GM19023 (cell line): ENCODE measurements at regions not wholly inside any gene's neighbourhood (a gene's known extent, or its start where the extent isn't known, plus 50 kb on each side); places are given as distances from the start of the nearest gene placed in this dataset.
"Not testable (repeated sequence)": the region's sequence is repeated elsewhere in the genome, so short reads cannot be mapped to it uniquely, and the experiment has no call there.

Experiments
- ATAC-seq: cut with Tn5 transposase; IDR thresholded peaks from one replicate; pipeline ENCODE4 v1.9.1; 2021; ENCODE audit warnings: mild to moderate bottlenecking, moderate library complexity; ENCODE audit not compliant: unreplicated experiment

DNA sequence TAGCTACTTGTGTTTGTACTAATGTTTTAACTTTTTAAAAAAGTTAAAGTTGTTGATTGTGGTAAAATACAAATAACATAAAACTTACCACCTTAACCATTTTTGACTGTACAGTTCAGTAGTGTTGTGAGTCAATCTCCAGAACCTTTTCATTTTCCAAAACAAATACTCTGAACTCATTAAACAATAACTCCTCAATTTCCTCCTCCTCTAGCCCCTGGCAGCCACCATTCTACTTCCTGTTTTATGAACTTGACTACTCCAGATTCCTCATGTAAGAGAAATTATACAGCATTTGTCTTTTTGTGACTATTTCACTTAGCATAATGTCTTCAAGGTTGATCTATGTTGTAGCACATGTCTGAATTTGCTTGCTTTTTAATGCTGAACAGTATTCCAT lies 299.1 kb upstream of the AMIGO2 start:
- no peak for ATAC-seq

DNA sequence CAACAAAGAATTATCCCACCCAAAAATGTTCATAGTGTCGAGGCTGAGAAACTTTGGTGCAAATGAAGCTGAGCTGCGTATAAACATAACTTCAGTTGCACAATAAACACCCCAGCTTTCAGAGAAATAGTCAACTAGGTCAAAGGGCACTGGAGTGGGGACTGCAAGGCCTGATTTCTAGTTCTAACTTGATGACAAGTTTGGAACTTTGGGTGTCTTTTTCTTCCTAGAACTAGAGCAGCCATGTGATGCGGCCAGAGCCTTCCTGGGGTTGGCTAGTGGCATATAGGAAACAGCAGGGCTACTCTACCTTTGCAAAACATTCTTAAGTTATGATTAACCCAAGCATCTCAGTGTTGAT lies 298.4 kb upstream of the AMIGO2 start:
- no peak for ATAC-seq

DNA sequence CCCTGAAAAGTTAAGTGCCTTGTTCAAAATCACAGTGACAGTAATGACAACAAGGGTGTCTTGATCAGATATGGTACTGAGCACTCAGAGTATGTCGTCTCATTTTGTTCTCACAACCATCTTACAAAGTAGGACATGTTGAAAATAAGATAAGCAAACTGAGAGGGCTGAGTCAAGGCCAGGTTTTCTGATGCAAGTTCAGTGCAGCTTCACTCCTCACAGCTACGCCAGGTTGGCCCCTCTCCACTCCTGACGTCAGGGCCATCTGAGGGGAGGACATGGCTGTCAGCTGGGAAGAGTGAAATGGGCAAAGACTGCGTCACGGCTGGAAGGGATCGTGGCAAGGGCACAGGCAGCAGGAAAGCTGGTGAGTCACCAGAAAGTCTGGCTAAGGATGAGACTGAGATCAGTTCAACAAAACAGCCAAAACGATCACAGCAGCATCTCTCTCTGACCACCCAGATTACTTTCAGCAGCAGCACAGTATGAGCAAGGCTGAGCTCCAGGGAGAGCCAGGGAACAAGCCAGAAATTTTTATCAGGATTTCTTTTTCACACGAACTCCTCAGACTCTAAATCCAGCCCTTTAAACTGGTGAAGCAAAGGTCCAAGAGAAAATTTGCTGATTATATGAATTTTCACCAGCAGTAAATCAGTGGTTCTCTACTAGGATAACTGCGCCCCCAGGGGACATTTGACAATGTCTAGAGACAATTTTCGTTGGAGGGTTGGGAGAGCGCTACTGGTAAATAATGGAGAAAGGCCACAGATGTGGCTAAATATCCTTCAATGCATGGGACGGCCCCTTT lies 297.9 kb upstream of the AMIGO2 start:
- ATAC-seq: no peak

DNA sequence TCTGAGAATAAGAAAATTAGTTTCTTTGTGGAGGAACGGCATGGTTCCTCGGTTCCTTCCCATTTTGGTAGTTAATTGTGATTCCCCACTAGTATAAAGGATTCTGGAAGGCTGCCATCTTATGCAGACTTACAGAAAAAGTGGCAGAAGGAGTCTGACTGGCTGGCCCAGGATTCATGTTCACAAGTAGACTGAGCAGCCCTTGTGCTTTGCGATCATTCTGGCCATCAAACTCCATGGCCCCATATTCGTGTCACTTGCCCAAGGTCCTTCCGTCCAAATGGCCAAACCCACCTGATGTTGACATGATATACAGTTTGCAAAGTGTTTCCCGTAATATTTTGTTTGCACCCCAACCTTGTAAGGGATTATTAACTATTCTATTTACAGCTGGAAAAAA lies 297.2 kb upstream of the AMIGO2 start:
- no peak for ATAC-seq

DNA sequence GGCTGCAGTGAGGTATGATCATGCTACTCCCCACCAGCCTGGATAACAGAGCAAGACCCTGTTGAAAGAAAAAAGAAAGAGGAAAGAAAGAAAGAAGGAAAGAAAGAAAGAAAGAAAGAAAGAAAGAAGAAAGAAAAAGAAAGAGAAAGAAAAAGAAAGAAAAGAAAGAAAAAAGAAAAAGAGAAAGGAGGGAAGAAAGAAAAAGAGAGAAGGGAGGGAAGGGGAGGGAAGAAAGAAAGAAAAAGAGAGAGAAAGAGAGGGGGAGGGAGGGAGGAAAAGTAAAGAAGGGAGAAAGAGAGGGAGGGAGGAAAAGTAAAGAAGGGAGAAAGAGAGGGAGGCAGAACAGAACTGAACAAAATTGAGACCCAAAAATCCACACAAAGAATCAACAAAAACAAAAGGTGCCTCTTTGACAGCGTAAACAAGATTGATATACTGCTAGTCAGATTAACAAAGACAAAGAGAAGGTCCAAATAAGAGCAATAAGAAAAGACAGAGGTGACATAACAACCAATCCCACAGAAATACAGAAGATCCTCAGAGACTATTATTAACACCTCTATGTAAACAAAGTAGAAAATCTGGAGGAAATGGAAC lies 293.9 kb upstream of the AMIGO2 start:
- no peak for ATAC-seq

DNA sequence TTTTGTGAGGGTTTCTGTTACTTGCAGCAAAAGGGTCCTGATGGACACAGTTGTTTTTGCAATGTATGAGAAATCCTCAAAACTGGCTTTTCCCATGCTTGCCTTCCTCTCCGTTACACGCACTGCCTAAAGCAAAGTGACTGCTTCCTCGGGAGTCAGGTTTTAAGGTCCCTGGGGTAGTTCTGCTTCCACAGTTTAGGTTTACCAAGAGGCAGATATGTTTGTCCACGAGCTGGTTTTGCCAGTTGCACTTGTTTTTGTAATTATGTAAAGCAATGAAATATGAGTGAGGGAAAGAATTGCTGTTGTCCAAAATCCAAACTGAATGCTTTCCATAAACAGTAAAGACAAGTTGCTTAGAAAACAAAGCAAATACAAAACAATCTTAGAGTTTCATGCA lies 290.7 kb upstream of the AMIGO2 start:
- no peak for ATAC-seq

DNA sequence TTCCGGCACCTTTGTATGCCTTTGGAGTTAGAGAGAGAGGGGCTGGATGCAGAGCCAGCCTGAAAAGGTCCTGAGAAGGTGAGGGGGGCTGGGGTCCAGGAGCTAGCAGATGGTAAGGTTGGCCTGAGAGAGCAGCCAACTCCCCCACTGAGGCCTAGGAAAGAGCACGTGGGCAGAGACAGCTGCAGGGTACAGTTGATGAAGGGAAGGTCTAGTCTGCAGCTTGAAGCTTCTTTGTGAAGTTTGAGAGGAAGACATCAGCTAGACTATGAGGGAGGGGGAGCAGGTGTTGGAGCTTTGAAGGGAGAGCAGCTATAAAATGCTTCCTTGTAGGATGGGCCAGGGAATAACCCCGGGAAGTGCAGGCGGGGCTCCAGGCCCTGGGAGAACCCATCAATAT lies 289.3 kb upstream of the AMIGO2 start:
- ATAC-seq: no peak

DNA sequence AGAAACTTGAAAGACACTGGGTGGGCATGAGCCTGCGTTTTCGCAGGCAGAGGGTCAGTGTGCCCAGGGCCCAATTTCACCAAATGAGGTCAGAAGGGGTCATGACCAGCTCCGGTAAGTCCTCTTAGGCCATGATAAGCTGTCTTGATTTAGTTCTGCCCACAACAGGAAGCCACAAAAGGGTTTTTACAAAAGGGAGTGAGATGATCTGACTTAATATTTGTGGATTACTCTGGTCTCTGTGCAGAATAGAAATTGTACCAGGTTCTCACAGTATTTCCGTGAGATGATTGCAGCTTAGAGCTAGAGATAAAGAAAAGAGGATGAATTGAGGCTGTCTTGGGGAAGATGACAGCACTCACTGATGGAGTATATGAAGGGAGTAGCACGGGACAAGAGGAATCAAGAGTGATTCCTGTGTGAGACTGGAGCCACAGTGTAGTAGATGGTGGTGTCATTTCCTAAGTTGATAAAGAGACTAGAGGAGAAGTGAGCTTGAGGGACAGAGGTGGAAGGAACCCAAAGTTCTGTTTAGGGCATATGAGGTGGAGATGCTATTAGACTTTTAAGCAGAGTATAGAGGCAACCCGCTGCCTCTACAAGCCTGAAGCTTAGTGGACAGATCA lies 288.3 kb upstream of the AMIGO2 start:
- no peak for ATAC-seq

DNA sequence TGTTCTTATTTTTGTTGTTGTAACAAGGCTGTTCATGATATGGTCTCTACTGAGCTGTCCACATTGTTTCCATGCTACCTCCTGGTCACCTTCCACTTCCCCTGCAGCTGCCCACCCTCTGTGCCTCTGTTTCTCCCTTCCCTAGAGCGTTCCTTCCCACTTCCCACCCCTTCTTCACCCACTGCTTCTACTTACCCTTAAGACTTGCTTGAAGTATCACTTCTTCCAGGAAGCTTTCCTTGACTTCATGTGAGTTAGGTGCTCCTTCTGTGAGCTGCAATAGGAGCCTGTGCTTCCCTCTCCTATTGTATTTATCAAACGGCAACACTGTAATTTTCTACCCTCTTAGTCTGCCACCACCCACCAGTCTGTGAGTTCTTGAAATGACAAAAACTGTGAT lies 286.8 kb upstream of the AMIGO2 start:
- no peak for ATAC-seq

DNA sequence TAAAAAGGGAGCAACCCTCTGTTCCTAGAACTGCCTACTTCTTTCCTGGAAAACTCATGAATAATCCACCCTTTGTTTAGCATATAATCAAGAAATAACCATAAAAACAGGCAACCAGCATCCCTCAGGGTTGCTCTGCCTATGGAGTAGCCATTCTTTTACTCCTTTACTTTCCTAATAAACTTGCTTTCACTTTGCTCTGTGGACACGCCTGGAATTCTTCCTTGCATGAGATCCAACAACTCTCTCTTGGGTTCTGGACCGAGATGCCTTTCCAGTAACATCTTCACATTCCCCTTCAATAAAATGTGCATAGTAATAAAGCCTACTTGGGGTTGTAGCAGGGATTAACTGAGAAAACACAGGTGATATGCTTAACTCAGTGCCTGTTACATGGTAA lies 286.4 kb upstream of the AMIGO2 start:
- ATAC-seq: no peak

DNA sequence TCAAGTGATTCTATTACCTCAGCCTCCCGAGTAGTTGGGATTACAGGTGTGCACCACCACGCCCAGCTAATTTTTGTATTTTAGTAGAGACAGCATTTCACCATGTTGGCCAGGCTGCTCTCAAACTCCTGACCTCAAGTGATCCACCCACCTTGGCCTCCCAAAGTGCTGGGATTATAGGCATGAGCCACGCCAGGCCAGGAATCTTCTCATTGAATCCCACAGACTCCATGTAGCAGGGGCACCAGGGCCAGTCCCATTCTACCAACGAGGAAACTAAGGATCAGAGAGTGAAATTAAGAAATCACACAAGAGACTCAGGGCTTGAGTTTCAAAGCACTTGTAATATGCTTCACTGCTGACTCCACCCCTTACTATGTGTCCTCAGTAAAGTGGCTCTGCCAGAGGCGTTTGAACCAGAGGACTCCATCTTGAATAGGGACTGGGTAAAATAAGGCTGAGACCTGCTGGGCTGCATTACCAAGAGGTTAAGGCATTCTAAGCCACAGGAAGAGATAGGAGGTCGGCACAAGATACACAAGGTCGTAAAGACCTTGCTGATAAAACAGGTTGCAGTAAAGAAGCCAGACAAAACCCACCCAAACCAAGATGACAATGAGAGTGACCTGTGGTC lies 285.8 kb upstream of the AMIGO2 start:
- ATAC-seq: not testable (repeated sequence)

DNA sequence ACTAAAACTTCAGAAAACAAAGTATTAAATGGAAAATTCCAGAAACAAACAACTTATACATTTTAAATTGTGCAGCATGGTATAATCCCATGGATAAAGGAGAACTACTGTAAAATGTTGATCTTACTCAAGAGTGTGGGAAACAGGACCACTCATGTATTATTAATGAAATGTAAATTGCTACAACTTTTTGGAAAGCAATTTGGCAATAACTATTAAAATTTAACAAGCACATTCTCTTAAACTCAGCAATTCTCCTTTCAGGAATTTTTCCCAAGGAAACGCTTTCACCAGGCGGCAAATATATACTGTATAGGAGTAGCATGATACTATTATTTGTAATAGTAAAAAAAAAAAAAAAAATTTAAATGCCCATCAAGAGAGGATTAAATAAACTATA lies 284.5 kb upstream of the AMIGO2 start:
- ATAC-seq: no peak

DNA sequence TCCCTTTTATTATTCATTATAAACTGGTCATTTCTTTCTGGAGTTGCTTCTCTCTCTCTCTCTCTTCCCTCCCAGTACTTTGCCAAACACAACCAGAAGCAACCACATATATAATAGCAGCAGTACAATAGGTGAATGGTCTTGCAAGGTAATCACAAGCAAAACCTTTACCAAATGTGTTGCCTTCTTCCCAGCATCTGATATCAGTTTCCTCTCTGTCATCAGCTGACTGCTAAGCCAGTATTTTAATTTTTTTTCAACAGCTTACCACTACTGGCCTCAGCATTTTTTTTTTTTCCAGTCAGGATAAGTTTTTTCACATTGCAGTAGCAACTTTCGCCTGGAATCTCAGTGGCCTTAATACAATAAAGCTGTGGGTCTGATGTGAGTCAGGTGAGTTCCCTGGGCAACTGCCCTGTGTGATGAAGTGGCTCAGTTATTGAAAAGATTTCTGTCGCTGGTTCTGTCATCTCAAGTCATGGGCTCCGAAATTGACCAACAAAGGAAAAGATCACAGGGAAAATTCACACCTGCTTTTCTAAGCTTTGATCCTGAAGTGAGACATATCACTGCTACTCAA lies 282.5 kb upstream of the AMIGO2 start:
- no peak for ATAC-seq

DNA sequence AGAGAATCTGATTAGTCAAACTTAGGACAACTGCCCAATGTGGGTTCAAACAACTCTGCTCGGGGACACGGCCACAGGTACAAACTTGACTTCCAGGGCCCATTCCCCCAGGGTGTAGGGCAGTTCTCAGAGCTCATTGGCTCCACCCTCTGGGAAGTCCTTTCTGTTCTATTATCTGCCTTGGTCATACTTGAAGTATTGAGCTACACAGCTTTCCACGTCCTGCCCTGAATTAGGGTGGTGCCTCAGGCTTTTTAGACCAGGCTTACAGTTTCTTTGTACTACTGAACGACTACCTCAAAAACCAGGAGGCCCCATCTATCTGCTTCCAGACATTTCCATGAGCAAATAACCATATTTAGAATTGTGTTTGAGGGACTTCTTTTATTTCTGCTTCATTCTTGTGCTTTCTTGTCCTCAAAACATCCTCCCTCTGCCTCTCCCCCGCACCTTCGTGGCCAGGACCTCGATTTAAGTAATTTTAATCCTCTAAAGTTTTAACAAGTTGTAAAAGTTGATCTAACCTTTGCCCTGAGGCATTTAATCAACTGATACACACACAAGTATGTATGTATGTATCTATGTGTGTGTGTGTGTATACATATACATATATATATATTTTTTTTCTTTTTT lies 281.7 kb upstream of the AMIGO2 start:
- ATAC-seq: peak; percentile 78

DNA sequence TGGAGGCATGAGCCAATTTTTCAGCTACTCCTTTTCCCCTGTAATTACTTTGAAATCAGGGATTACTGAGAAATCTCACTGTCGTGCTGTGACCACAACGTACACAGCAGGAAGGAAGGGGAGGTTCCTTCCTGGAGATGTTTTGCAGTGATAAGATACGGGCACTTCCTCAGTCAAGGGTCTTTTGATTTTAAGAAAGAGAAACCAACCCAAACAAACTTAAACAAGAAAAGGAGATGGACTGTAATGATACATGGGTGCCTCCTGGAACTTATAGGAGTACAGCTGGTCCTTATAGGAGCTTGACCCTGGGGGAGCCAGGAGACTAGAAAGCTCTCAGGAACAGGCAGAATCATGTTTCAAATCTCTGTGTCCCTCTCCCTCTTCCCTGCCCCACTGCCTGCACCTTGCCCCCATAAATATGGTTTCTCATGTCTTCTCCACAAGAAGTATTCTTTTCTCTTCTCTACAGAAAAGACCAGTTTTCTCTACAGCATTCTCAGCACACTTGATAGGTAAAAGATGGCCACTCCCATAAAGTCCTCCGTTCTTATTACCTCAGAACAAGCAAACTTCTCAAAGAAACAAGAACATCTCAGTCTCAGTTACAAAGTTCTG lies 281.1 kb upstream of the AMIGO2 start:
- ATAC-seq: peak; percentile 12

DNA sequence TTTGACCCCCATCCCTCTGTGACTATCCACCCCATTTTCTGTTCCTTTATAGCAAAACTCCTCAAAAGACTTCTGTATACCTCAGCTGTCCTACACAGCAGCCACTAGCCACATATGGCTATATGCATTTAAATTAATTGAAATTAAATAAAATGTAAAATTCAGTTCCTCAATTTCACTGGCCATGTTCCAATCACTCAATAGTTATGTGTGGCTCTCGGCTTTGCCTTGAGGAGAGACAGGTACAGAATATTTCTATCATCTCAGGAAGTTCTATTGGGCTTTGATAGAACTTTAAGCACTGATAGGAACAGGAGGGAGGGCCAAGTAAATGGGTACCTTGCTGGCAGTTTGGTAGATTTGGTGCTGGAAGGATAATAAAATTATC lies 280.3 kb upstream of the AMIGO2 start:
- no peak for ATAC-seq

DNA sequence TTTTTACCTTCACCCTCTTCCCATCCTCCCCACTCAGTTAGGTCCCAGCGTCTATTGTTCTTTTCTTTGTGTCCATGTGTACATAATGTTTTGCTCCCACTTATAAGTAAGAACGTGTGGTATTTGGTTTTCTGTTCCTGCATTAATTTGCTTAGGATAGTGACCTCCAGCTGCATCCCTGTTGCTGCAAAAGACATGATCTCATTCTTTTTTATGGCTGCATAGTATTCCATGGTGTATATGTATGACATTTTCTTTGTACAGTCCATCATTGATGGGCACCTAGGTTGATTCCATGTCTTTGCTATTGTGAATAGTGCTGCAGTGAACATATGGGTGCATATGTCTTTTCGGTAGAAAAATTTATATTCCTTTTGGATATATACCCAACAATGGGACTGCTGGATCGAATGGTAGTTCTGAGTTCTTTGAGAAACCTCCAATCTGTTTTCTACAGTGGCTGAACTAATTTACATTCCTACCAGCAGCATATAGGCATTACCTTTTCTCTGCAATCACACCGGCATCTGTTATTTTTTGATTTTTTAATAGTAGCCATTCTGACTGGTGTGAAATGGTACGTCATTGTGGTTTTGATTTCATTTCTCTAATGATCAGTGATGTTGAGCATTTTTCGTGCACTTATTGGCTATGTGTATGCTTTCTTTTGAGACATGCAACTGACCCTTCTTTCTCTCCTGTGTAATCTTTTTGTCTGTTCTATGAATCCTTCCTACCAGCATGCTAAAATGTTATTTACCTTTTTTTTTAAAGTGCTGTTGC lies 279.7 kb upstream of the AMIGO2 start:
- no peak for ATAC-seq

DNA sequence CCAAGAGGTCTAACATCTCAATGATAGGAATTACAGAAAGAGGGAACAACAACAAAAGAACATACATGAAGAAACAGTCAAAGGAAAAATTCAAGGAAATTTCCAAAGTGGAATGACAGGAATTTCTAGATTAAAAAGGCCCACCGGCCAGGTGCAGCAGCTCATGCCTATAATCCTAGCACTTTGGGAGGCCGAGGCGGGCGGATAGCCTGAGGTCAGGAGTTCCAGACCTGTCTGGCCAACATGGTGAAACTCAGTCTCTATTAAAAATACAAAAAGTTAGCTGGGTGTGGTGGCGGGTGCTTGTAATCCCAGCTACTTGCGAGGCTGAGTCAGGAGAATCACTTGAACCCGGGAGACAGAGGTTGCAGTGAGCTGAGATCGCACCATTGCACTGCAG lies 277.2 kb upstream of the AMIGO2 start:
- not testable (repeated sequence) for ATAC-seq

DNA sequence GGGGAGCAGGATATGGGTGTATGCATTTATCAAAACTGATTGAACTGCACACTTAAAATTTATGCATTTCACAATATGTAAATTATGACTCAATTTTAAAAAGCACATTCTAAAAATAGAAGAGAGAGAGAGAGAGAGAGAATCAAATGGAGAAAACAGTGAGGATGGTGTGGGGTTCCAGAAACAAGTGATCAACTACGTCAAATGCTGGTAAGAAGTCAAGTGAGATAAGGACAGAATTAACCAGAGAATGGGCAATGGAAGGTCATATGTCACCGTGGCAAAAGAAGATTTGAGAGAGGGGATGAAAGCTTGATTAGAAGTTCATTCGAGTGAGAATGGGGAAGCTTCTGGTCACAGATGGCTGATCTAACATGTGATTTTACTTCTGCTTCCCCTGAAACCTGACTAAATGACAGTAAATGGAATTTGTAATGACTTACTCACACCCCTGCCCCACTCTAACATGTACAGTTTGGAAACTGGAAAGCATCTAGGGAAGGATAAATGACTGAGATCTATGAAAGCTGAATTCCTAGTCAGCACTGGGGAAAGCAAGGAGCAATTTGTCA lies 276.5 kb upstream of the AMIGO2 start:
- peak; percentile 85 for ATAC-seq

DNA sequence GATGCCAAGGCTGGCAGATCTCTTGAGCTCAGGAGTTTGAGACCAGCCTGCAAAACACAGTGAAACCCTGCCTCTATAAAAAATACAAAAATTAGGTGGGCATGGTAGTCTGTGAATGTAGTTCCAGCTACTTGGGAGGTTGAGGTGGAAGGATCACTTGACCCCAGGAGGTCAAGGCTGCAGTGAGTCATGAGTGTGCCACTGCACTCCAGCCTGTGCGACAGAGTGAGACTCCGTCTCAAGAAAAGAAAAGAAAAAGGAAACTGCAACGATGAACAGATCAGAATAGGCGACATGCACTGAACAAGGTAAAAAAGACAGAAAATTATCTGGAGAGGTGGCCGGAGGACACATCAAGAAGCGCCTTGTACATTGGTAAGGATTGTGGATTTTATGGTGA lies 273.7 kb upstream of the AMIGO2 start:
- ATAC-seq: no peak
